ENCODE measurements at regions not wholly inside any gene's neighbourhood (a gene's known extent, or its start where the extent isn't known, plus 50 kb on each side); places are given as distances from the start of the nearest gene placed in this dataset.
A peak's percentile ranks its signal among the peaks of the same experiment; 100 is the strongest.

DNA sequence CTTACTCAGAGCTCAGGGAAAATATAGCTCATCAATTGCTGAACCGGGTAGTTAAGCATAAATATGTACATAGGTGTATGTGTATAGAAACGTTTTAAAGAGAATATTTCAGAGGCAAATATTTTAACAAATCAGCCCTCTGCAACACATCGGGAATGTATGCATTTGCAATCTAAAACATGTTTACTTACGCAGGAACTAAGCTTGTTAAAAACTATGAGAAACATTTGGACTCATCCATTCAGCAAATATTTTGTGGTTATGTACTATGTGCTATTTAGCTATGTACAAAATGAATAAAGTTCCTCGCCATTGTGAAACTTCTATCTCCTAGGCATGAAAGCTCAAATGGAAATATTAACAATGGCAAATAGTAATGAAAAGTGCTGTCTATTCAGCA lies 469.9 kb downstream of the ARHGEF28 start:
- intact Hi-C loops (cut with DNase I), result no loop called here
- no peak for ATAC-seq (ENCODE audit: poor library complexity)
- no peak for DNase-seq

DNA sequence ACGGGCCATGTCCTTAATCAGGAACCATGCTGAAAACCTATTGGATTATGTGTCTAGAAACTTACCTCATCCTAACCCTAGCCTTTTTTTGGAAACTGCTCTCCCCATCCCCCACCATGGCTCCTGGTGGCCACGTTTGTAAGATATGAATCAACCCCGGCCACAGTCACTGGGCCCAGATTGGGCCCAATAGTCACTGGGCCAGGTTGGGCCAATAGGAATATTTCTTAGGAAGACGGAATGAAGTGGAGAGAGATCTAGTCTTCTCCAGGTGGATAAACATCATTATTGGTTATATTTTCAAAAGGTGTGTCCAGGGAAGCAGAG lies 468.7 kb downstream of the ARHGEF28 start:
- ATAC-seq (ENCODE audit: poor library complexity) (no peak), DNase-seq (no peak)
- intact Hi-C loops (cut with DNase I), result no loop called here

DNA sequence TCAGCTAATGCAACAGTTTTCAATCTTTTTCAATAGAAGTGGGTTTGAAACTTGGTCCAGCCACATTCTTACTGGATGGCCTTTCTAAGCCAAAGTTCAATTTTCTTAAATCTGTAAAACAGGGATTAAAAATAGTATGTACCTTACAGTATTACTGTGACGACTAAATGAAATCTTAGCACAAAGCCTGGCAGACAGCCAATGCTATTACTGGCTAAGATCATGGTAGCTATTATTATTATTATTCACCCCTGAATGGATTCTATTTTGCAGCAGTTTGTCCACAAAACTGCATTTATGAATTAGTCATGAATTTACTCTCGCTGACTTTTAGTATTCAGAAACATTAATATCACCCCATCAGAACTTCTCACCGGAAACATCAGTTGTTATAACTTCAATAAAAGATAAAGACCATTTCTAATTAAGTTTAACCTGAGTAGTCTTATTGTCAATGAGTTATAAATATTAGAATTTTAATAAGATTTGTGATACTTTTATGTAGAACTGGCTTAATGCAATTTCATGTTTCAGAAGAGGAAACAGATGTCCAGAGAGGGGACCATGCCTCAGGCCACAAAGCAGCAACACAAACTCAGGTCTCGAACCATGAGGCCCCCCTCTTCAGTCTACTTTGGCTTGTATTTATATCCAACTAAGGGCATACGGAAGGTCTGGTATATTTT lies 468.2 kb downstream of the ARHGEF28 start:
- intact Hi-C loops (cut with DNase I), result no loop called here
- no peak for ATAC-seq (ENCODE audit: poor library complexity)
- no peak for DNase-seq

DNA sequence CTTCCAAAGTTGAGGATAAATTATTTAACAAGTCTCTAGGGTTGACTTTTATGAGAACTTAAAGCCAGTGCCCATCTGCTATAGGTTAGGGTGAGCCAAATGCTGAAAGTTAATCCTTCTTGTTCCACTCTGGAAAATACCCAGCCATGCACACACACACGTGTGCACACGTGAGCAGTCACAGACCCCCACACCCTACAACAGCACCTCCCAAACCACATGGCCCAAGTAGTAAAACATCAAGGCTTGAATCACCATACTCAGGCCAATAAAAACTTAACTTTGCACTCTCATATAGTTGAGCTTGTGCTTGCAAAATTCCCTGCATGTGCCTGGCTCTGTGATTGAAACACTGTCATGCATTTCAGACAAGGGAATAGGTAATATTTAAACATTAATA lies 467.6 kb downstream of the ARHGEF28 start:
- intact Hi-C loops (cut with DNase I), result no loop called here
- DNase-seq (no peak), ATAC-seq (ENCODE audit: poor library complexity) (no peak)

DNA sequence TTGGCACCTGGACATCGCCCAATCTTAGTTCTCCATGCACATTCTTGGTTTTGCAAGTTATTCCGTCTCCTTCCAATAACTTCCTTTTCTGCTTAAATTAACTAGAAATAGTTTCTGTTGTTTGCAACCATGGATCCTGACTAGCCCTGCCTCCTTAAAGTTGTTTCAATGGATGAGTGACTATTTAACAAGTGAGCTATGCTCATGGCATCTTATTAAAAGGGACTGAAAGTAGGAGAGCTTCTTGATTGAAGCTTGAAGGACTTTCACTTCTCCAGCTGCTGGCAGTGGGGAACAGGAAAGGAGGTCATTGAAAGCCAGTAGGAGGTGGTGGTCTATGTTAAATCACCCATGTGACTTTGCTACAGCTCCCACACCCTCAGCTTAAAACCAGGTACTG lies 466.8 kb downstream of the ARHGEF28 start:
- ATAC-seq (ENCODE audit: poor library complexity) (no peak), DNase-seq (no peak)
- intact Hi-C loops (cut with DNase I), result no loop called here

DNA sequence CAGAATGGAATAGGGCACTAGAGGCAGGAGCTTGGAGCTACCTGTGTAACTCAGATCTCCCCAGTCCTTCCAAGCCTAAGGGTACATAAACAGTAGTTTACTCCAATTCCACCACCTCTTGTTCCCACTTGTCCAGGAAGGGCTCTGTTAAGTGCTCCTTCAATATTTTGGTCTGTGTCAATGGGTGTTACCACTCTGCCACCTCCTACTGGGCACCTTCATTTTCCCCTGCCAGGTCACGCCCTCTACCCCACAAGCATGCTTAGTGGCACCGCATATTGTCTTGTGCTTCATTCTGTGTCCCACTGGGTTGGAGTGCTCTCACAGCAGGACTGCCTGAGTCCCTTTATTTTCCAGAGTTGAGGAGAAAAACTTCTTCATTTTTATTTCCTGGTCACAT lies 459.8 kb downstream of the ARHGEF28 start:
- ATAC-seq (ENCODE audit: poor library complexity) (no peak), DNase-seq (no peak)
- intact Hi-C loops (cut with DNase I), result no loop called here

DNA sequence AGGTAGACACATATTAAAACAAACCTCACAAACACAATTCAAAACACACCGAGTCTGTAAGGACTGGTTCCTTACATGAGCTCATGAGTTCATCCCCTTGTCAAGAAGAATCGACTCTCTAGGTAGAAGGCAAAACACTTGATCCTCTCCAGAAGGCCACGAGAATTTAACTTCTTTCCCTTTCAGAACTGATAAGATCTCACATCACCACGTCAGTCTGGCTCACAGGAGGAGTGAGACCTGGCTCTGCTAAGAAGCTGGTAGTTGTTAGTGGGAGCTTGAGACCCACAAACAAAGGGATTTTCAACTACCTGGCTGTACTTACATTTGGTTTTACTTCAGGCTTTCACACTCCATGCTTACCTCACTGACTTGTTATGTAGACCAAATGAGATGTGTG lies 459.2 kb downstream of the ARHGEF28 start:
- ATAC-seq (ENCODE audit: poor library complexity) (no peak), DNase-seq (no peak)
- intact Hi-C loops (cut with DNase I), result no loop called here

DNA sequence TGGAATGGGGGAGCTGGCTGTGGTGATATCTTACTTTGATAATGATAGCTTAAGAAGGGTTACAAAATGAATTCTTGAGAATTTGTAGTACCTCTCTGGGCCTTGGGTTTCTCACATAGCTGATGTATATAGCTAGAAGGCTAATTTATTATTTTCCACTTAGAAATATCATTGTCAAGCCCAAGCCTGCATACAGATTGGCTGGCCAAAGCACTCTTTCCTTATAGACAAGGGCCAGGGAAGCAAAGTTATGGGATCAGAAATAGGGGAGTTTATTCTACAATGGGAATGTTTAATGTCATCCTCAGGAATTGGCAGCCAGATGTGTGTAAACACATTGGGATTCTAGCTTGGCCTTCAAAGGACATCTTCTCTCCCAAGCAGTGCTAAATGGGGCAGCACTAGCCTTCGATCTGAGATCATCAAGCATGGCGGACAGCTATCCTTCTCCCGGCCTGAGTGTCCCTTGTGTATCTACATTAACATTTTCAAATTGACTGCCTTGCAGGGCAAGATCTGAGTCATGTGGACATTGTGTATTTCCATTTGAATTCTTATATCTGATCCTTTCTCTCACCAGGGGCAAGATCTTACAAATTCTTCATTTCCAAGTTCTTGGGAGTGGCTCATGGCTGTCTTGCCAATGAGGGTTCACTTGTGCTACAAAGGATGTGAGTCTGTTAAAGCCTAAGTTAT lies 457.2 kb downstream of the ARHGEF28 start:
- intact Hi-C loops (cut with DNase I), result no loop called here
- no peak for DNase-seq

DNA sequence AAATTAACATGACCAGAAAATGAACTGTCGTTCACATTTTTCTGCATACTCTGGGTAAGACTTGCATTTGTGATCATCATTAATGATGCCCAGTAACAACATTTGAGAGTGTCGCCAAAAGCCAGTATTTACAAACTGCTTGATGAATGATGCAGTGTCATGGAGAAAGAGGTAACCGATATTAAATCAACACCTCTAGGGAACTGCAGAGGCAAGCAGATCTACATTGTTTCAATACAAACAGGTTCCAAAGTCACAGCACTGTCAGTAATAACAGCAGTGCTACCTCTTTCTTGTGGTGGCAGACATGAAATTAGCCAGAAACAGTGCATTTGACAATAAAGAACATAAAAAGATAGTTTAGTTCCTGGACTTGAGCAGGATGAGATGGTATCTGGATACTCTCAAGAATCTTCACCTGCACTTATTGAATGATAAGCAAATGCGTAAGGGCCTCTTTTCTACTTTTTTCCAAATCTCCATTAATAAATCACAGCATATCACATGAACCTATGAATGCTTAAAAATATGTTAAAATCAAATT lies 456.6 kb downstream of the ARHGEF28 start:
- no peak for ATAC-seq (ENCODE audit: poor library complexity)
- intact Hi-C loops (cut with DNase I), result no loop called here

More for the DNA sequence above, 457.2 kb downstream of the ARHGEF28 start:
- no peak for ATAC-seq (ENCODE audit: poor library complexity)

DNA sequence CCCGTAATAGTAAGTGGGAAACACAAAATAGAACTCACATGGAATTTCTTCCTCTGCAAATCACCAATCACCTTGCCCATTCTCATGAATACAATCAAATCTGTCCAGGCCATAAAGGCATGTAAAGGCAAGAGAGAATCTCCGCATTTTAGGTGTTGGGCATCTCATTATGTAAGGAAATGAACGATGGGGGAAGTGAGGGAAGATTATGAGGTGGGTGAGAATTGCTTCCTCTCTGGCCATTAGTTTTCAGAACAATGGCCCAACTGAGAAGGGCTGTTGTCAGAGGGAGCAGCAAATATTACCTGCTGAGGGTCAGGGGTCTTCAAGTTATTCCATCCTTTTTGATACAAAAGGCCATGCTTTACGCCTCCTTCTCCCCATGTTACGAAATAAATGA lies 455.1 kb downstream of the ARHGEF28 start:
- DNase-seq (no peak), ATAC-seq (ENCODE audit: poor library complexity) (no peak)
- intact Hi-C loops (cut with DNase I), result no loop called here

More for the DNA sequence above, 456.6 kb downstream of the ARHGEF28 start:
- no peak for DNase-seq

DNA sequence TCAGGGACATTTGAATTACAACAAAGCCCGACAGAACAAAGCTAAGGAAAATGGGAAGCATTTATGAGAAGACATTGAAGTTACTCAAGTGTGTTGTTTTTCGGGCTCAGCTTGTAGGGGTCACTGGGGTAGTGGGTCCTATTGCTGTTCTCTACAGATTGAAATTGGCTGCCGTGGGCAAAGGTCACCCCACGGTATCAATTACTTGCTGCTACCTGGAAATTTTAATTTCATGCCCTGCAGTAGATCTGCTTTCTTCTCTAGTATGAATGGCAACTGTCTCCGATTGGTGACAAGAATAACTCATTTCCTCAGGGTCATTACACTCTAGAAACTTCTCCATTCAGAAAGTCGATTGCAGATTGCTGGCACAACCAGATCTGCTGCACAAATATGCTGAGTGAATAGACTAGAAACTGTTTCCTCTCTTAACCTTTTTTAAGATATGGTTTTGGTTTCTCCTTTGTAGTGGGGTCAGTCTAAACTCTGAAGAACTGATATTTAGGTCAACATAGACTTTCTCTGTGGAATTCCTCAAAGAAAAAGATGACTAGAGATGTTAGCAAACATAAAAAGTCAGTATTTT lies 454.1 kb downstream of the ARHGEF28 start:
- DNase-seq, result no peak
- no peak for ATAC-seq (ENCODE audit: poor library complexity)
- intact Hi-C loops (cut with DNase I), result no loop called here

DNA sequence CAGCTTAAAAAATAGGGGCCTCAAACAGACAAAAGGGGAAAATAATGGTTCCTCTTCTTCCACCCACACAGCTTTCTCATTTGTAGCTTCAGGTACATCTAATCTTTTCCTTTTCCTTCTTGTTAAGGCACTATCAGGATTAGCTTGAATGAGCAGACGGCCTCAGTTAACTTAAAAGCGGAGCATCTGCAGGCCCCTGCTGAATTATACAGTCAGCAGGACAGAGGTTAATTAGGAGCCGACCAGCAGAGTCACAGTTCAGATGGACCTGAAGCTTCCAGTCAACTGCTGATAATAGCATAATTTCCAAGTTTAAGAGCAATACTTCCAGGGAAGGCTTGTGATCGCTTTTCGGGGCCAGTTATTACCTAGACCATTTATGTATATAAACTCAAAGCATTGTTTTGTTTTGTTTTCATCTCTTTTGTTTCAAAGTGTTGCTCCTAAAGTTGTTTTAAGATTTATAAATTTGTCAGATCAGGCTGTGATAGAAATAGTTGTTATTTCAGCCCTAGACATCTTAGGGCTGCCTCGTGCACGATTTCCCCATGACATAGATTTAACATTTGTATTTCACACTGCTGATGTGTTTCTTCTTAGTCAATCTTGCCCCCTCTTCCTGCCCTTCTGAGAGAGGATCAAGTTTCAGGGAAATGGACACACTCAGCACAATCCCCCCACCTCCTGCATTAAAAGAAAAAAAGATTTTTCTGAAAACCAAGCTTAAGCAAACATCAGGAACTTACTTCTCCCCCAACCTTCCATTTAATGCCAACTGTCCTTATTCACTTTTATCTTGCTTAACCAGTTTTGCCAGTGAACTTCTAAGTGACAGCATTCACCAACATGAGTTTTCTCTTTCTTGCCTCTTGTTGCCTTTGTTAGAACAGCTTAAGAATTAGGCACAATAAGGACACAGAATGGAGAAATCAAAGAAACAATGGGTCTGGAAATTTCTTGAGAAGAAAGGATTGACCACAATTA lies 449.8 kb downstream of the ARHGEF28 start:
- DNase-seq, result no peak
- ATAC-seq (ENCODE audit: poor library complexity), result no peak
- intact Hi-C loops (cut with DNase I), result no loop called here

DNA sequence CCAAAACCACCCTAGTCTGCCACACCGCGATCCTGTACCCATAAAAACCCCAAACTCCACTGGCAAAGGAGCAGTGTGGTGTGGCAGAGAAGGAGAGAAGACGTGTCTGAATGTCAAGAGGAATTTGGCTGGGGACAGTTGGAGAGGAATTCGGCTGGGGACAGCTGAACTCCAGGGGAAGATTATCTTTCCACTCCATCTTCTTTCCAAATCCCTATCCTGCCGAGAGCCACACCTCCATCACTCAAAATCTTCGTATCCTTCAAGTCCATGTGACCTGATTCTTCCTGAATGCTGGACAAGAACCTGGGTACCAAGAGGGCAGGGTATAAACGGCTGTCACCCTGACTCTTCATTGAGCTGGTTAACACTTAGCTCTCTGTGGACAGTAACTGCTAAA lies 448.1 kb downstream of the ARHGEF28 start:
- no peak for ATAC-seq (ENCODE audit: poor library complexity)

DNA sequence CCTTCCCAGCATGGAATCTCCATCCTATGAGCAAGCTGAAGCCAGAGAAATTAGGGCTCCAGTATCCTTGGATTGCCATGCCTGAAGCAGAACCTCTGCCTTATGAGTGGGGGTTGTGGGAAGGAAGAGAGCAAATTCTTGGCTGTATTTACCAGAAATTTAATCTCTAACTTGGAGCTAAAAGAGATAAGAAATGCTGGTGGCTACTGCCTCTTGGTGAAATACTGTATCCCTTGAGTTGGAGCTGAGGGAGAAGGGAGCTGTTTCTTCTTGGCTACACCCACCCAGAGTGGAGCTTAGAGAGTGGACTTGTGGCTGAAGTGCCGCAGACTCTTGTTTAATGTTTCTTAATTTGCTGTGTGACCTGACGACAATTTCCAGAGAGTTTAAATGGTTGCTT lies 447.3 kb downstream of the ARHGEF28 start:
- ATAC-seq (ENCODE audit: poor library complexity), result peak; percentile 22
- intact Hi-C loops (cut with DNase I), result no loop called here
- DNase-seq, result no peak

More for the DNA sequence above, 448.1 kb downstream of the ARHGEF28 start:
- intact Hi-C loops (cut with DNase I), result no loop called here
- no peak for DNase-seq

DNA sequence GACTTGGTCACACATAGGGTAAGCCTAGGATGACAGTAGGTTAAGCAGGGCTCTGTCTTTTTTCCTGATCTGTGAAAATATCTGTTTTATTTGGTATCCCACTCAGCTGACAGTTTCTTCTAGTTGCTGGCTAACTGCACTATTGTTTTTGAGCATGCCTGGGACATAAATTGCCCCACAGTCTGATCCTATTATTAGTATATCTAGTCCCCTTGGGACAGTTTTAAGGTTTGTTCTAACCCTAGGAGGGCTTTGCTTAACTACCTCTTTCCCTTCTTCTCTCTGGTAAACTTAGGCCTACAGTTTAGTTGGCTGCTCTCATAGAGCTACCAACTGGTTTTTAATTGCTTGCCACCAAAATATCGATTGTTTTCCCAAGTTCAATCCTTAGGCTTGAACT lies 446.6 kb downstream of the ARHGEF28 start:
- no peak for DNase-seq
- no peak for ATAC-seq (ENCODE audit: poor library complexity)
- intact Hi-C loops (cut with DNase I), result no loop called here

DNA sequence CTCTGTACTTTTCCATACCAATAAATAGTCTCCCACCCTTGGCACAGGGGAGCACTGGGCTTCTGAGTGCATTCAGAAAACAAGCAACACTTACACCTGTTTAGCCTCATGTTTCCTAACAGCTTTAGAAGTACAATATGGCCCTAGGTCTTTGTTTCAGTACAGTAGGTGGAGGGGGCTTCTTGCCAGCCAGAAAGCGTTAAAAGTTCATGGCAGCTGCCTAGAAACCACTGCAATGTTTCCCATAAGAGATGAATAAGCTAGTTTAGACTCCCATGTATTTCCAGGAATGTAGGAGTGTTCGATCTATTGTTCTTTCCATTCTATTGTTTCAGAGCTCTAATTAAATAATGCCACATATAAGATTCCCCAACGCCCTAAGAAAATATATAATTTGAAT lies 444.8 kb downstream of the ARHGEF28 start:
- intact Hi-C loops (cut with DNase I), result no loop called here
- no peak for ATAC-seq (ENCODE audit: poor library complexity)
- DNase-seq, result no peak

DNA sequence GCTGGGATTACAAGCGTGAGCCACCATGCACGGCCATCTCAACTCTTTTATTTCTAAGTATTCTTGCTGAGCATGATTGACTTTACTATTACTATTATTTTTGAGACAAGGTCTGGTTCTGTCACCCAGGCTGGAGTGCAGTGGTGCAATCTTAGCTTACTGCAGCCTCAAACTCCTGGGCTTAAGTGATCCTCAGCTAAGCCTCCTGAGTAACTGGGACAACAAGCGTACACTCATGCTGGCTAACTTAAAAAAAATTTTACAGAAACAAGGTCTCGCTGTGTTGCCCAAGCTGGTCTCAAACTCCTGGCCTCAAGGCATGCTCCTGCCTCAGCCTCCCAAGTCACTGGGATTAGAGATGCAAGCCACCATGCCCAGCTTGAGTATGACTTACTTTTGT lies 443.7 kb downstream of the ARHGEF28 start:
- DNase-seq (no peak), ATAC-seq (ENCODE audit: poor library complexity) (no peak)
- intact Hi-C loops (cut with DNase I), result no loop called here

DNA sequence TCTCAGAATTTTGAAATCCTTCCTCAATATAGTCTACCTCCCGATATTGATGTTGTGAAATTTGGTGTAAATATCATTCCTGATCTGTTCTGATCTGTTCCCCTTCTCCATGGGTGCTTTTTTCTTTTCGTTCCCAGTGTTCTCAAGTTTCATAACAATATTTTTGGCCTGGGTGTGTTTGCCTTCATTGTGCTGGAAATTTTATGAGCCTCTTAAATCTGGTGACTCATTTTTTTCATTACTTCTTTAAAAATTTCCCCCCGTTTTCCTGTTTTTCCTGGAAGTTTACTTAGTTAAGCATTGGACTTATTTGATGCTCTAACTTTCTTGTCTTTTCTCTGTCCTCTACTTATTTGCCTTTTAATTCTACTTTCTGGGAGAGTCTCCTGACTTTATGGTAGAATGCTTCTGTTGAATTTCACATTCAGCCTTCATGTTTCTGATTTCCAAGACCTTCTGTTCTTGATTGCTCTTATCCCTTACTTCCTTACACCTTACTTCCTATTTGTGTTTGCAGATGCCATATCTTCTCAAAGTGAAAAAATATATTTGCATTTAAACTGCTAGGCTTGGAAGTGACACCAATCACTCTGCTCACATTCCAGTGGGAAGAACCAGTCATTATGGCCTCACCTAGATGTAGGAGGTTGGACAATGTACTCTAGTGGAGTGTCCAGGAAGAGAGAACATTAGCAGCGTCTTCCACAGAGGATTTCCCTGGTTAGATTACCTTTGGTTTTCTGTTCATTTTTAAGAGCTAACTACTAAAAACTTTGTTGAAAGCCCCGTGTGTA lies 441.9 kb downstream of the ARHGEF28 start:
- ATAC-seq (ENCODE audit: poor library complexity) (no peak), DNase-seq (no peak)
- intact Hi-C loops (cut with DNase I), result no loop called here
